Hepatocyte (in vitro differentiated cells): ENCODE measurements at regions not wholly inside any gene's neighbourhood (a gene's known extent, or its start where the extent isn't known, plus 50 kb on each side); places are given as distances from the start of the nearest gene placed in this dataset.

ENCODE experiments used
- DNase-seq: peaks from one replicate; pipeline ENCODE4 v3.0.0-alpha.2; 2016; ENCODE audit warnings: low spot score
- H2AFZ ChIP-seq: fragments of 200-600 bp; sonication (generic); 2 replicates; pipeline ENCODE4 v1.6.0; 2016; ENCODE audit warnings: antibody characterized with exemption, mild to moderate bottlenecking
- H3K27ac ChIP-seq: fragments of 200-600 bp; sonication (generic); 2 replicates; pipeline ENCODE4 v1.5.1; 2016; ENCODE audit warnings: mild to moderate bottlenecking
- H3K27me3 ChIP-seq: fragments of 200-600 bp; sonication (generic); 2 replicates; pipeline ENCODE4 v1.6.1; 2016
- H3K36me3 ChIP-seq: fragments of 200-600 bp; sonication (generic); replicated peaks from 2 replicates; pipeline ENCODE4 v1.5.1; 2016; ENCODE audit warnings: low read depth; ENCODE audit not compliant: insufficient read depth
- H3K4me1 ChIP-seq: fragments of 200-600 bp; sonication (generic); 2 replicates; pipeline ENCODE4 v1.5.1; 2016; ENCODE audit warnings: mild to moderate bottlenecking, moderate library complexity; ENCODE audit not compliant: insufficient read depth
- H3K4me2 ChIP-seq: fragments of 200-600 bp; sonication (generic); 2 replicates; pipeline ENCODE4 v1.6.0; 2016
- H3K4me3 ChIP-seq: fragments of 200-600 bp; sonication (generic); 2 replicates; pipeline ENCODE4 v1.5.1; 2016; ENCODE audit warnings: mild to moderate bottlenecking
- H3K79me2 ChIP-seq: fragments of 200-600 bp; sonication (generic); 2 replicates; pipeline ENCODE4 v1.6.0; 2017; ENCODE audit warnings: mild to moderate bottlenecking
- H3K9me2 ChIP-seq: fragments of 200-600 bp; sonication (generic); replicated peaks from 2 replicates; pipeline ENCODE4 v1.6.0; 2017; ENCODE audit warnings: mild to moderate bottlenecking; ENCODE audit not compliant: insufficient read depth
- H3K9me3 ChIP-seq: fragments of 200-600 bp; sonication (generic); 2 replicates; pipeline ENCODE4 v1.5.1; 2016; ENCODE audit warnings: low read depth, mild to moderate bottlenecking
- H4K20me1 ChIP-seq: fragments of 200-600 bp; sonication (generic); 2 replicates; pipeline ENCODE4 v1.6.0; 2016; ENCODE audit warnings: mild to moderate bottlenecking; ENCODE audit not compliant: insufficient read depth, poor library complexity, severe bottlenecking
- EZH2 ChIP-seq: fragments of 200-600 bp; sonication (generic); IDR thresholded peaks from 2 replicates; pipeline ENCODE4 v1.6.1; 2016; ENCODE audit warnings: antibody characterized with exemption, mild to moderate bottlenecking, borderline replicate concordance
- EZH2phosphoT487 ChIP-seq: fragments of 200-600 bp; sonication (generic); IDR thresholded peaks from one replicate; pipeline ENCODE4 v1.6.1; 2018; ENCODE audit warnings: antibody characterized with exemption, mild to moderate bottlenecking, low read depth, moderate library complexity; ENCODE audit not compliant: unreplicated experiment, severe bottlenecking
- WGBS: methylation state at CpG from one replicate; pipeline ENCODE4 v1.1.6; 2016; ENCODE audit warnings: low lambda C conversion rate; ENCODE audit errors: missing lambda C conversion rate; 5-methylcytosine and 5-hydroxymethylcytosine counted together
- TF ChIP-seq, protein P1 (sequence below): fragments of 200-600 bp; sonication (generic); IDR thresholded peaks from 2 replicates; pipeline ENCODE4 v1.5.1; 2016; ENCODE audit warnings: antibody characterized with exemption, mild to moderate bottlenecking; ENCODE audit not compliant: poor library complexity

- no peaks in the 10 kb centered on the region for H3K4me1 ChIP-seq
- no peak overlapping the region for H2AFZ ChIP-seq
- no peak overlapping the region for H3K4me2 ChIP-seq
- no peaks in the 10 kb centered on the region for H3K9me3 ChIP-seq
- 84% methylated on average over 3 of the region's 3 CpGs for WGBS
- TF ChIP-seq EZH2 = no peak
- no peak for TF ChIP-seq EZH2phosphoT487
- TF ChIP-seq, protein P1, sequence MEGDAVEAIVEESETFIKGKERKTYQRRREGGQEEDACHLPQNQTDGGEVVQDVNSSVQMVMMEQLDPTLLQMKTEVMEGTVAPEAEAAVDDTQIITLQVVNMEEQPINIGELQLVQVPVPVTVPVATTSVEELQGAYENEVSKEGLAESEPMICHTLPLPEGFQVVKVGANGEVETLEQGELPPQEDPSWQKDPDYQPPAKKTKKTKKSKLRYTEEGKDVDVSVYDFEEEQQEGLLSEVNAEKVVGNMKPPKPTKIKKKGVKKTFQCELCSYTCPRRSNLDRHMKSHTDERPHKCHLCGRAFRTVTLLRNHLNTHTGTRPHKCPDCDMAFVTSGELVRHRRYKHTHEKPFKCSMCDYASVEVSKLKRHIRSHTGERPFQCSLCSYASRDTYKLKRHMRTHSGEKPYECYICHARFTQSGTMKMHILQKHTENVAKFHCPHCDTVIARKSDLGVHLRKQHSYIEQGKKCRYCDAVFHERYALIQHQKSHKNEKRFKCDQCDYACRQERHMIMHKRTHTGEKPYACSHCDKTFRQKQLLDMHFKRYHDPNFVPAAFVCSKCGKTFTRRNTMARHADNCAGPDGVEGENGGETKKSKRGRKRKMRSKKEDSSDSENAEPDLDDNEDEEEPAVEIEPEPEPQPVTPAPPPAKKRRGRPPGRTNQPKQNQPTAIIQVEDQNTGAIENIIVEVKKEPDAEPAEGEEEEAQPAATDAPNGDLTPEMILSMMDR = no peak
- DNase-seq = no peak
- H3K27me3 ChIP-seq = no peaks in the 10 kb centered on the region
- H3K79me2 ChIP-seq = no peaks in the 10 kb centered on the region
- no peaks in the 10 kb centered on the region for H4K20me1 ChIP-seq
- no peaks in the 10 kb centered on the region for H3K9me2 ChIP-seq
- H3K27ac ChIP-seq = no peak overlapping the region
- no peaks in the 10 kb centered on the region for H3K36me3 ChIP-seq
- no peak overlapping the region for H3K4me3 ChIP-seq
These were observed 281.6 kb upstream of the ZNF32 start for GRCh38 chr10:43930243-43930642.

- no peak overlapping the region for H3K4me3 ChIP-seq
- no peak for DNase-seq
- H3K9me2 ChIP-seq = no peaks in the 10 kb centered on the region
- H2AFZ ChIP-seq = no peak overlapping the region
- no peaks in the 10 kb centered on the region for H4K20me1 ChIP-seq
- H3K36me3 ChIP-seq = no peaks in the 10 kb centered on the region
- H3K4me1 ChIP-seq = no peaks in the 10 kb centered on the region
- TF ChIP-seq EZH2 (no peak), EZH2phosphoT487 (no peak)
- TF ChIP-seq, protein P1 = no peak
- H3K9me3 ChIP-seq = no peaks in the 10 kb centered on the region
- H3K79me2 ChIP-seq = no peaks in the 10 kb centered on the region
- 92% methylated on average over 6 of the region's 6 CpGs for WGBS
- H3K27me3 ChIP-seq = no peaks in the 10 kb centered on the region
- H3K27ac ChIP-seq = no peak overlapping the region
- H3K4me2 ChIP-seq = no peak overlapping the region
These were observed 280.4 kb upstream of the ZNF32 start for GRCh38 chr10:43929122-43929521.

DNA sequence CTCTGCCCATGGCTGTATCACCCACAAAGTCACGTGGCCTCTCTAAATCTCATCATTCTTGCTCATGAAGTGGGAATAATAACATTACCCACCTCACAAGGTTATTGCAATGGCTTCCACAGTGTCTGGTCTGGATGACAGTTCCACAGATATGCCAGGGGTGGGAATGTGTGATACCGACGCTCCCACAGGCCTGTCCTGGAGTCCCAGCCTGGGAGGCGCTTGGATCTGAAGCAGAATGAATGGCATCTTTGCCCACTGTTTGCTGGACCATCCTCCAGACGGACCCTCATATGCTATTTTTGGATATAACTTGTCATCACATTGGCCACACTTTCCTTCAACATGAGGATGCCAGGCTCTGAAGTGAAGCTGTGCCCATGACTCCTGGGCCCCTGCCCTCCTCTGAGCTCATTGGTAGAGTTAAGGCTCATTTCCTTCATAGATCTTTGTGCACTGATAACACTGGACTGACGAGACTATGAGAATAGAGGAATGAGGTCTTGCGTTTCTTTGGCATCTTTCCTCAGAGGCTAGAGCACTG lies 279.8 kb upstream of the ZNF32 start:
- Histone ChIP-seq H3K4me2 (no peak overlapping the region), H3K4me3 (no peak overlapping the region), H3K4me1 (no peaks in the 10 kb centered on the region), H2AFZ (no peak overlapping the region), H4K20me1 (no peaks in the 10 kb centered on the region), H3K79me2 (no peaks in the 10 kb centered on the region), H3K36me3 (no peaks in the 10 kb centered on the region), H3K9me2 (no peaks in the 10 kb centered on the region), H3K27me3 (no peaks in the 10 kb centered on the region), H3K9me3 (no peaks in the 10 kb centered on the region), H3K27ac (no peak overlapping the region)
- WGBS = 85% methylated on average over 7 of the region's 7 CpGs
- DNase-seq = no peak
- TF ChIP-seq EZH2 (no peak), EZH2phosphoT487 (no peak)
- TF ChIP-seq, protein P1 = no peak

DNA sequence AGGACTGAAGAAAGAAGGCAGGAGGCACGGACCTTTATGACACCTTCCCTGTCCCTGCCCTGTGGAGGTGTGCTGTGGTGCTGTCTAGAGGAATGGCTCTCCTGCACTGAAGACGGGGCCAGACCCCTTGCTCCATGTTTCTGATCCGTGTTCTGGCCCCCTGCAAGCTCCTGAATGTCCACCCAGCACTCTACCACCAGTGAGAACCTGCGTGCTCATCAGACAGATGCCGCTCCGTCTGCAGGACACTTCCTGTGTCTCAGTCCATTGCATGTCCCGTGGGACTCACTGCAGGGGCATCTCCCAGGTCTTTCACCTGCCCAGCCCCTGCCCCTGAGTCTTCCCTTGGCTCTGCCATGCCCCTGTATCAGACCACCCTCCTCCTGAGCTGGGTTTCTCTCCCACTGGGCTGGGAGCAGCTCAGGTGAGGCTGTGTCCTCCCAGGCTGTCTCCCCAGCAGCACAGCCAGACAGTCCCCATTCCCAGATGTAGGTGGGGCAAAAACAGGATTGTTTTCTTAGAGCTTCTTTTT lies 278.3 kb upstream of the ZNF32 start:
- 86% methylated on average over 7 of the region's 7 CpGs for WGBS
- no peak for DNase-seq
- TF ChIP-seq, protein P1 = no peak
- TF ChIP-seq EZH2 = no peak
- TF ChIP-seq EZH2phosphoT487 = no peak
- no peaks in the 10 kb centered on the region for H3K36me3 ChIP-seq
- no peaks in the 10 kb centered on the region for H4K20me1 ChIP-seq
- H3K4me2 ChIP-seq = no peak overlapping the region
- H3K27me3 ChIP-seq = no peaks in the 10 kb centered on the region
- no peaks in the 10 kb centered on the region for H3K9me3 ChIP-seq
- no peaks in the 10 kb centered on the region for H3K9me2 ChIP-seq
- H3K79me2 ChIP-seq = no peaks in the 10 kb centered on the region
- H3K4me3 ChIP-seq = no peak overlapping the region
- no peaks in the 10 kb centered on the region for H3K4me1 ChIP-seq
- no peak overlapping the region for H3K27ac ChIP-seq
- no peak overlapping the region for H2AFZ ChIP-seq
